ENCODE measurements at regions not wholly inside any gene's neighbourhood (a gene's known extent, or its start where the extent isn't known, plus 50 kb on each side); places are given as distances from the start of the nearest gene placed in this dataset.

DNA sequence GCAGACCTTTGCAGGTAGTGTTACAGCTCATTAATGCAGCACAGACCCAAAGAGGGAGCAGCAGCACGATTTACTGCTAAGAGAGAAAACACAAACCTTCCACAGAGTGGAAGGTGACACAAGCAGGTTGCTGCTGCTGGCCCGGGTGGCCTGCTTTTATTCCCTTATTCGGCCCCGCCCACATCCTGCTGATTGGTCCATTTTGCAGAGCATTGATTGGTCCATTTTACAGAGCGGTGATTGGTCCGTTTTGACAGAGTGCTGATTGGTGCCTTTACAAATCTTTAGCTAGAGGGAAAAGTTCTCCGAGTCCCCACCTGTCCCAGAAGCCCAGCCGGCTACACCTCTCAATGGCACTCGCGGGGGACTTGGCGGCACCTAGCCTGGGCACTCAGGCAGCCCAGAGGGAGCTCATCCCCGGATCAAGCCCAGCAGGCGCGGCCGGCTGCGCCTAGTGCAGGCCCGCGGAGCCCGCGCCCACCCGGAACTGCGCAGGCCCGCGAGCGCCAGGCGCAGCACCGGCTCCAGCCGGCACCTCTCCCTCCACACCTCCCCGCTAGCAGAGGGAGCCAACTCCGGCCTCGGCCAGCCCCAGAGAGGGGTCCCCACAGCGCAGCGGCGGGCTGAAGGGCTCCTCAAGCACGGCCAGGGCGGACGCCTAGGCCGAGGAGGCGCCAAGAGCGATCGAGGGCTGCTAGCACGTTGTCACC, 825.6 kb upstream of the HS6ST1 start:
- no peaks in the 10 kb centered on the region for H3K36me3 Mint-ChIP-seq
- CTCF ChIA-PET, result no interaction called here

DNA sequence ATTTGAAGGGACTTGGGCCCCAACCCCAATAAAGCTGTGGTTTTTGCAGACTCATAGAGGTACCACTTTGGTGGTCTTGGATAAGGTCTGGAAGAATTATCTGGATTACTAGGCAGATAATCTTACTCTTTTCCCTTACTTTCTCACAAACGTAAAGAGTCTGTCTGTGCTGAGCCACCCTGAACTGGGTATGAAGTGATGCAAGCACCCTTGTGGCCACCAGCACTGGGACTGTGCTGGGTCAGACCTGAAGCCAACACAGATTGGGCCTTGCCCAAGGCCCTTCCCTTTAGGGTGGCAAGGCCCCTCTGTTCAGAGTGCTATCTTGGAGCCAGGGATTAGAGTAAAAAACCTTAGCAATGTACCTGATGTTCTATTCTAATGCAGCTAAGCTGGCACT, 827.0 kb upstream of the RAB6C start:
- no peaks in the 10 kb centered on the region for H3K4me1 Mint-ChIP-seq
- CTCF ChIA-PET, result no interaction called here
- H3K4me3 Mint-ChIP-seq, result no peak overlapping the region
- no peak for DNase-seq
- no peak for ATAC-seq
- H3K27ac Mint-ChIP-seq, result no peak overlapping the region
- H3K27me3 Mint-ChIP-seq, result no peaks in the 10 kb centered on the region
- no peaks in the 10 kb centered on the region for H3K36me3 Mint-ChIP-seq
- H3K9me3 Mint-ChIP-seq (ENCODE audit: low read depth), result peaks cover 5% of the 10 kb centered on the region

More for the DNA sequence above, 825.6 kb upstream of the HS6ST1 start:
- Mint-ChIP-seq H3K4me3 (no peak overlapping the region), H3K27ac (no peak overlapping the region), H3K9me3 (ENCODE audit: low read depth) (no peaks in the 10 kb centered on the region), H3K4me1 (no peaks in the 10 kb centered on the region), H3K27me3 (no peaks in the 10 kb centered on the region)
- DNase-seq (no peak), ATAC-seq (no peak)

DNA sequence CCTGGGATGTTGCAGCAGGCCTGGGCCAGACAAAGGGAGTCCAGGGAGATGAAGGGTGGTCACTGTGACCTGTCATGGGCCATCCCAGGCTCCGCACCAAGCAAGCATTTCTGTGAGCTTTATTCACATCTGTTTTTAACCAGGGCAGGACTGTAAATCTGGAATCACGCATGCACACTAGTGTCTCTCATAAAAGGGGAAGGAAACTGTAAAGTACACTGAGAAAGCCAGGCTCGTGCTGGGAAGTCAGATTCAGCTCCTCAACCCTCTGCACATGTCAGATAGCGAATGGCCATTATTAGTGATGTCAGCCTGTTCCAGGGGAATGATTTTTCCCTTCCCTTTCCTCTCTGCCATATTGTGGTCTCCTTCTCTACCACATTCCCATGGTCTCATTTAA, 818.6 kb upstream of the RAB6C start:
- H3K27me3 Mint-ChIP-seq, result no peaks in the 10 kb centered on the region
- DNase-seq (no peak), ATAC-seq (no peak)
- H3K27ac Mint-ChIP-seq, result no peak overlapping the region
- CTCF ChIA-PET, result interaction anchor here (0.5 kb wide), 1 partner anchor 1254 kb away, joined by 4 read pairs; no protein-coding TSS in a partner anchor
- no peaks in the 10 kb centered on the region for H3K36me3 Mint-ChIP-seq
- peaks cover 2% of the 10 kb centered on the region for H3K9me3 Mint-ChIP-seq (ENCODE audit: low read depth)
- no peak overlapping the region for H3K4me3 Mint-ChIP-seq
- no peaks in the 10 kb centered on the region for H3K4me1 Mint-ChIP-seq

DNA sequence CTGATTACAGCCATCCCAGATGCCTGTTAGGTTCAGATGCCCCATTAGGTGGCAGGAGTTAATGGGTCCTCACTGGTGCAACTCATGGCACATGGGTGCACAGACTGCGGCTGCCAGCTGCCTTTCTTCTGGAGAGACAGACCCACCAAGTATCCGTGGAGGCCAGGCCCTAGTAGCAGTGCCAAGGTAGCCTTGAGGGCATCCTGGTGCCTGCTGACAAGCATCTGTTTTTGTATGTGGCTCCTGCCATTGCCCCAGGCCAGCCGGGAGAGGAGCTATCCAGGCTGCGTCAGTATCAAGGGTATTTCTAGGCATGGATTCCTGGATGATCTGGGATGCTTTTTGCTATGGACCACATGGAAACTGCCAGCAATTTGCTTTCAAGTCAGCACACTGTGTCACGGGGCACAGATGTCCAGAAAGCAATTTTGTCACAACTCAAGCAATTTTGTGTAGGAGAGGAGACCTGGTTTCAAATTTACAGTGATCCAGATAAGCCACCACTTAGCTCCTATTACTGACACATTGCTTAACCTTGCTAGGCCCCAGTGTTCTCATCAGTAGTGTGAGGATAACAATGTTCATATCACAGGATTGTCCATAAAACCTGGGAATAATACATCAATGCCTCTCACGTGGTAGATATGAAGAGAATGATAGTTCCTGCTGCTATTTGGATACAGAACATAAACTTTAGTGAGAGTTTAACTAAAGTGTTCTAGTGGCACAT, 815.1 kb upstream of the RAB6C start:
- no peak overlapping the region for H3K4me3 Mint-ChIP-seq
- H3K4me1 Mint-ChIP-seq, result no peaks in the 10 kb centered on the region
- no peaks in the 10 kb centered on the region for H3K27me3 Mint-ChIP-seq
- H3K36me3 Mint-ChIP-seq, result no peaks in the 10 kb centered on the region
- CTCF ChIA-PET, result no interaction called here
- DNase-seq (no peak), ATAC-seq (no peak)
- H3K27ac Mint-ChIP-seq, result no peak overlapping the region
- H3K9me3 Mint-ChIP-seq (ENCODE audit: low read depth), result no peaks in the 10 kb centered on the region

DNA sequence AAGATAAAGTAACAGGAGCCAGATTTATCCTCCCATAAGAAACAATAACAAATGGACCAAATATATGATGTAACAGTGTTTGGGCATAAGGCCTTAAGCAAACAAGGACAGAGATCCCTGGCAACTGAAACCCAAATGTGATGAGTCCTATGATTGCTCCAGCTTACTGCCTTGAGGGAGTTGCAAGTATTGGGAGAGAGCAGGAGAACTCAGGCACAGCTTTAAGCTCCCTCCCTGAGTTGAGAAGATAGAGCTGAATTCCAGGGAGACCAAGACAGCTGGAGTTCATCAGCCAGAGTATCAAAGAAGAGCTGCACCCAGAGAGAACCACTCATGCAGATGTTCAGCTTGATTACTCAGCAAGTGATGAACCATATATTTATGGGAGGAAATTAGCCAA, 814.5 kb upstream of the RAB6C start:
- Mint-ChIP-seq H3K27ac (no peak overlapping the region), H3K36me3 (no peaks in the 10 kb centered on the region), H3K27me3 (no peaks in the 10 kb centered on the region), H3K4me3 (no peak overlapping the region), H3K9me3 (ENCODE audit: low read depth) (no peaks in the 10 kb centered on the region), H3K4me1 (no peaks in the 10 kb centered on the region)
- CTCF ChIA-PET, result no interaction called here
- DNase-seq, result no peak
- no peak for ATAC-seq

DNA sequence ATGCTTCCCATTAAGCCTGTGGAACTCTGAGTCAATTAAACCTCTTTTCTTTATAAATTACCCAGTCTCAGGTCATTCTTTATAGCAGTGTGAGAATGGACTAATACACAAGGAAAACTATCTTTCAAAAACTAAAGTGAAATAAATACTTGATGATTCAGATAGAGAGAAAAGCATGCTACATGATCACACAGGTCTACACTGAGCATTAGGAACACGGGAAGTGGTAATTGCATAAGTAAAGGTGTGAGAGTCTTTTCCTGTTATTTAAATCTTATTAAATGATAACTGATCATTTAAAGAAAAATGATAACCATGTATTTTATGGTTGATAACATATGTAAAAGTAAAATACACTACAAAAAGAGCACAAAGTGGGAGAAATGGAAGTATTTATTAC, 812.0 kb upstream of the RAB6C start:
- Mint-ChIP-seq H3K27me3 (no peaks in the 10 kb centered on the region), H3K9me3 (ENCODE audit: low read depth) (no peaks in the 10 kb centered on the region), H3K36me3 (no peaks in the 10 kb centered on the region), H3K4me3 (no peak overlapping the region), H3K27ac (no peak overlapping the region), H3K4me1 (no peaks in the 10 kb centered on the region)
- ATAC-seq (no peak), DNase-seq (no peak)
- CTCF ChIA-PET, result no interaction called here

DNA sequence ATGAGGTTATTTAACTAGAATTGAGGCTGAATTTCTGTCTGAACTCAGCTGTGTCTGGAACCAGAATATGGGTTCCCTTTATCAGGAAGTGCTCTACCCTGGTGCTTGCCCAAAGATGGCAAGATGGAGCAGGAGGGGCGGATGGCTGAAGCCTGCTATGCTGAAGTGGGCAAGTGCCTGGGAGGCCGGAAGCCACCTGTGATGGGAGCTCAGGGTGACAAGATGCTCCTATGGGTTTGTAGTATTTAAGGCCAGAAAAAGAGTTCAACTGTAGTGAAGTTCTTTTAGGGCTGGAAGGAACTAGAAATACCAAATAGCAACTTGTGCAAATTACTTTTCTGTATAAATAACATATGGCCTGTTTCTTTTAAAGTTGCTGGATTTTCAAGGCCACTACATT, 808.9 kb upstream of the RAB6C start:
- DNase-seq (no peak), ATAC-seq (no peak)
- H3K4me3 Mint-ChIP-seq, result no peak overlapping the region
- CTCF ChIA-PET, result no interaction called here
- H3K4me1 Mint-ChIP-seq, result no peaks in the 10 kb centered on the region
- H3K27me3 Mint-ChIP-seq, result no peaks in the 10 kb centered on the region
- no peaks in the 10 kb centered on the region for H3K36me3 Mint-ChIP-seq
- H3K27ac Mint-ChIP-seq, result no peak overlapping the region
- H3K9me3 Mint-ChIP-seq (ENCODE audit: low read depth), result peaks cover 2% of the 10 kb centered on the region

DNA sequence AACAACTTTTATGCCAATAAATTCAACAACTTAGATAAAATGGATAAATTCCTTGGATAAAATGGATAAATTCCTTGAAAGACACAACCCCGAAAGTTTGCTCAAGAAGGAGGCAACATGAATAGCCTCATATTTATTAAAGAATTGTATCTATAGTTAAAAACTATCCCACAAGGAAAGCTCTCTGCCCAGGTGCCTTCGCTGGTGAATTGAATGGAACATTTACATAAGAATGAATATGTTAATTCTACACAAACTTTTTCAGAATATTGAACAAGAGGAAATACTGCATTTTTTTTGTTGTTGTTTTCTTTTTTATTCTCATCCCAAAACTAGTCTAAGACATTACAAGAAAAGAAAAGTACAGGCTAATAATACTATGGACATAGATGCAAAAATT, 805.3 kb upstream of the RAB6C start:
- ATAC-seq (no peak), DNase-seq (no peak)
- H3K4me3 Mint-ChIP-seq, result no peak overlapping the region
- H3K4me1 Mint-ChIP-seq, result no peaks in the 10 kb centered on the region
- no peaks in the 10 kb centered on the region for H3K36me3 Mint-ChIP-seq
- CTCF ChIA-PET, result no interaction called here
- no peak overlapping the region for H3K27ac Mint-ChIP-seq
- H3K27me3 Mint-ChIP-seq, result no peaks in the 10 kb centered on the region
- peaks cover 2% of the 10 kb centered on the region for H3K9me3 Mint-ChIP-seq (ENCODE audit: low read depth)

DNA sequence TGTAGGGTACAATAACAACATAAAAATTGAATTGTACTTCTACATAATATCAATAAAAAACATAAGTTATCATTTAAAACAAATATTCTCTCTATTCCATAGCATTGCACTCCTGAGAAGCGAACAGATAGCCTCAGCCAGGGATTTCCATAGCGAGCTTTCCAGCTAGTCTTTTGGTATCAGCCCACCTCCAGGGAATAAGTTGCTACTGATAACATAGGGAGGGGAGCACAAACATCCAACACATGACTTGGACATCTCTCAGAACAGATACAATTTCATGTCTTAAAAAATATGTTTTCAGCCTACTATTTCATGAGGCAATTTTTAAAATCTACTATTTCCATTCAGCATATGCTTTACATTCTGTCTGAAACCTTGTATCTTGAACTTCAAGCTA, 804.4 kb upstream of the RAB6C start:
- Mint-ChIP-seq H3K9me3 (ENCODE audit: low read depth) (peaks cover 2% of the 10 kb centered on the region), H3K4me3 (no peak overlapping the region), H3K27ac (no peak overlapping the region), H3K4me1 (no peaks in the 10 kb centered on the region), H3K36me3 (no peaks in the 10 kb centered on the region), H3K27me3 (no peaks in the 10 kb centered on the region)
- DNase-seq, result no peak
- CTCF ChIA-PET, result no interaction called here
- ATAC-seq, result no peak

DNA sequence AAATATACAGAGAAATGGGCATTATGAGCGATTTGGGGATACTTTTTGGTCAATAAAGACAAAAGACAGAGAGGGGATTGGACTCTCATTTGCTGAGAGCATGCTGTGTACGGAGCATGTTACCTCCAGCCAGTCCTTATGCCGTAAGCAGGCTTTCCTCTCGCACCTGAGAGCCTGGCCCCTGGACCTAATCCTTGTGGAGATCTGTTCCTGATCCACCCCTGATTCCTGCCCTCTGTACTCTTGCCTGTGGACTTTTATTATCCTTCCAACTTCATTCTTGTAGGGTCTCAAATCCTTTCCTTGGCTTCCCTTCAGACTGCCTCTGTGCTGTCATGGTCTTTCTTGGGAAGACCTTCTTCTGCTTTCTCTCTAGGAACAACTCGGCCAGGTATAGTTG, 803.1 kb upstream of the RAB6C start:
- peaks cover 2% of the 10 kb centered on the region for H3K9me3 Mint-ChIP-seq (ENCODE audit: low read depth)
- H3K27me3 Mint-ChIP-seq, result no peaks in the 10 kb centered on the region
- CTCF ChIA-PET, result interaction anchor here (0.7 kb wide), 1 partner anchor 114 kb away, joined by 3 read pairs; no protein-coding TSS in a partner anchor
- no peaks in the 10 kb centered on the region for H3K36me3 Mint-ChIP-seq
- no peaks in the 10 kb centered on the region for H3K4me1 Mint-ChIP-seq
- DNase-seq, result no peak
- H3K27ac Mint-ChIP-seq, result no peak overlapping the region
- H3K4me3 Mint-ChIP-seq, result no peak overlapping the region
- ATAC-seq, result no peak

DNA sequence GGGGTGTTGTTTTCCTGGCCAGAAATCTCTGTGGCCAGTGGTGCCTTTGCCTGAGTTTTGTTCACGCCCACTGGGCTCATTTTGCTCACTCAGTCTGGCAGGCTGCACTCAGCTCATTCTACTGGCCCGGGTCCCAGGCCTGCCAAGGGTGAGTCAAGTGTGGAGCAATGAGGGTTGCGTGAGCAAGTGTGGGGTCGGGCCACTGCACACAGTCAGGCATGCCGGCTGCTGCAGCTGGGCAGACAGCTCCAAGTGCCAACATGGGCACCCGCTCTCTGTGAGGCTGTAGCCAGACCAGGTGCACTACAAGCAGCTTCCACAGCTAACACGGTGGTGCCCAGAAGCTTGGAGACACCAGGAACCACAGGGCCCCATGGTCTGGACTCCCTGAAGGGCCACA, 801.1 kb upstream of the RAB6C start:
- ATAC-seq (no peak), DNase-seq (no peak)
- Mint-ChIP-seq H3K4me1 (no peaks in the 10 kb centered on the region), H3K27me3 (no peaks in the 10 kb centered on the region), H3K36me3 (no peaks in the 10 kb centered on the region), H3K27ac (no peak overlapping the region), H3K4me3 (no peak overlapping the region), H3K9me3 (ENCODE audit: low read depth) (peaks cover 2% of the 10 kb centered on the region)
- CTCF ChIA-PET, result interaction anchor here (1.0 kb wide), 1 partner anchor 143 kb away, joined by 3 read pairs; no protein-coding TSS in a partner anchor

DNA sequence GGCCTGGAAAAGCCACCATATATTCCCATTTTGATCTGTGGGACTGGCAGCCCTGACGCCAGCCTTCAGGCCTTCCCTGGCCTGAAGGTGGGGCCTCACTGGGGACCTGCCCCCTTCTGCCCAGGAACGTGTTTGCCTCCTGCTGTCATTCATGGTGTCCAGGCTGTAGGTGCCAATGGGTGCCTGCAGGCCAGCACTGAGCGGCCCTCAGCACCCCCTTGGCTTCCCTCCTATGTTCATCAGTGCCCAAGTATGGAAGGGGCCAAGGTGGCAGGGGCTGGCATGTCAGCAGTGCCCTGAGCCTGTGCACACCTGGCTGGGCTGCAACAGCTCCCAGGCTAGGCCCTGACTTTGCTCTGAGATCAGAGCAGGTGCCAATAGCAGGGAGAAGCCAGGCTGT, 800.3 kb upstream of the RAB6C start:
- Mint-ChIP-seq H3K4me3 (no peak overlapping the region), H3K27ac (no peak overlapping the region), H3K4me1 (no peaks in the 10 kb centered on the region), H3K36me3 (no peaks in the 10 kb centered on the region), H3K27me3 (no peaks in the 10 kb centered on the region), H3K9me3 (ENCODE audit: low read depth) (peaks cover 2% of the 10 kb centered on the region)
- CTCF ChIA-PET, result no interaction called here
- ATAC-seq (no peak), DNase-seq (no peak)

DNA sequence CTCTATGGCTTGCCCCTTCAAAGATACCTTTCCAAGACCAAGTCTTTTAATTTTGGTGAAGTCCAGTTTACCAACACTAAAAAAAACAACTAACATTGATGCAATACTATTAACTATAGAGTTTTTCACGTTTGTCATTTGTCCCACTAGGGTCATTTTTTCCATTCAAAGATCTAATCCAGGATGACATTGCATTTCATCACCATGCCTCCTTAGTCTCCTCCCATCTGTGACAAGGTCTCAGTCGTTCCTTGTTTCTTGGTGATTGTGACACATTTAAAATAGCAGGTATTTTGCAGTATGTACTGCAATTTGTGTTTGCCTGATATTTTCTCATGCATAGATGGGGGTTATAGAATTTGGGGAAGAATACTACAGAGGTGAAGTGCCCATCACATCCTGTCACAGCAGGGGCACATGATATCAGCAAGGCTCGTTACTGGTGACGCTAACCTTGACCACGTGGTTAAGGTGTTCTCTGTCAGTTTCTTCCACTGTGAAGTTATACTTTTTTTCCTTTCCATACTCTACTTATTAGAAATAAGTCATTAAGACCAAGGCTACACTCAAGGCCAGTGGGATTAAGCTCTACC, 799.2 kb upstream of the RAB6C start:
- Mint-ChIP-seq H3K27ac (no peak overlapping the region), H3K4me3 (no peak overlapping the region), H3K9me3 (ENCODE audit: low read depth) (peaks cover 2% of the 10 kb centered on the region), H3K36me3 (no peaks in the 10 kb centered on the region), H3K27me3 (no peaks in the 10 kb centered on the region), H3K4me1 (no peaks in the 10 kb centered on the region)
- ATAC-seq, result no peak
- CTCF ChIA-PET, result no interaction called here
- DNase-seq, result no peak

DNA sequence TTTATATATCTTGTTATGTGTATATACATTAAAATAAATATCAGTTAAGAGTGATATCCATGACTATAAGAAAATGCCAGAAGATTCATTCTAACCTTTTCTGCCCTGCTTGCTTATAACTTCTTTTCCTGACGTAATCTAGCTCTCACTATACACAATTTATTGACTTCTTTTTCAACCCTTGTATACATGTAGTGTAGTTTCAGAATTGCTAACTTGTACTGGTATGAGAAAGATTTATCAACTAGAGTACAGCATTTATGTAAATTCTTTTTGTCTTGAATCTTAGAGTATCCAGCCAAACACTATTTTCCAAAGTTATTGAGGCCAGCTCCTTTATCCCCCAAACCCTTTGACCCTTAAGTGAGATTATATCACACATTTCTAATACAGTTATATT, 798.0 kb upstream of the RAB6C start:
- H3K4me1 Mint-ChIP-seq, result no peaks in the 10 kb centered on the region
- no peaks in the 10 kb centered on the region for H3K9me3 Mint-ChIP-seq (ENCODE audit: low read depth)
- H3K4me3 Mint-ChIP-seq, result no peak overlapping the region
- DNase-seq (no peak), ATAC-seq (no peak)
- H3K36me3 Mint-ChIP-seq, result no peaks in the 10 kb centered on the region
- no peak overlapping the region for H3K27ac Mint-ChIP-seq
- no peaks in the 10 kb centered on the region for H3K27me3 Mint-ChIP-seq
- CTCF ChIA-PET, result no interaction called here

Data from activated CD8-positive, alpha-beta memory T cell treated with anti-CD3 and anti-CD28 coated beads, Interleukin-2, amount 10 ng/mL, durations not matched to agents 7 days and 5 days (primary cell).